Body of pancreas (tissue), 4 donors: ENCODE measurements at regions not wholly inside any gene's neighbourhood (a gene's known extent, or its start where the extent isn't known, plus 50 kb on each side); places are given as distances from the start of the nearest gene placed in this dataset.

Experiments used
- CTCF ChIP-seq, 7 experiments: fragments of 450-650 bp in 4 of 7; fragments of 200-600 bp in 3 of 7; sonication (generic) in 3 of 7; IDR thresholded peaks; one replicate each; pipeline ENCODE4 v1.5.1; 2016 to 2019; ENCODE audit warnings: antibody characterized with exemption in 7 of 7
- POLR2A ChIP-seq, 3 donors: fragments of 450-650 bp; IDR thresholded peaks; one replicate each; pipeline ENCODE4 v1.6.1; 2016; ENCODE audit warnings: antibody characterized with exemption in 3 of 3, mild to moderate bottlenecking in 2 of 3

- no peak for TF ChIP-seq CTCF (IDR thresholded peaks at IDR 0.05)
- TF ChIP-seq POLR2A (IDR thresholded peaks at IDR 0.05): no peak
Measured at GRCh38 chr18:75492852-75493251, 65.3 kb upstream of the SMIM21 start.
